IPS-18c (cell line): ENCODE measurements at regions not wholly inside any gene's neighbourhood (a gene's known extent, or its start where the extent isn't known, plus 50 kb on each side); places are given as distances from the start of the nearest gene placed in this dataset.
"Not testable (repeated sequence)": the region's sequence is repeated elsewhere in the genome, so short reads cannot be mapped to it uniquely, and the experiment has no call there.

Experiments
- H3K4me3 ChIP-seq: 2 replicates; pipeline ENCODE4 v1.7.0; 2013; ENCODE audit warnings: low read depth, mild to moderate bottlenecking, low read length, moderate library complexity; ENCODE audit not compliant: insufficient read depth
- H3K9me3 ChIP-seq: one replicate; pipeline ENCODE4 v1.6.1; 2013; ENCODE audit warnings: mild to moderate bottlenecking, low read length, moderate library complexity; ENCODE audit not compliant: control insufficient read depth, insufficient read depth

DNA sequence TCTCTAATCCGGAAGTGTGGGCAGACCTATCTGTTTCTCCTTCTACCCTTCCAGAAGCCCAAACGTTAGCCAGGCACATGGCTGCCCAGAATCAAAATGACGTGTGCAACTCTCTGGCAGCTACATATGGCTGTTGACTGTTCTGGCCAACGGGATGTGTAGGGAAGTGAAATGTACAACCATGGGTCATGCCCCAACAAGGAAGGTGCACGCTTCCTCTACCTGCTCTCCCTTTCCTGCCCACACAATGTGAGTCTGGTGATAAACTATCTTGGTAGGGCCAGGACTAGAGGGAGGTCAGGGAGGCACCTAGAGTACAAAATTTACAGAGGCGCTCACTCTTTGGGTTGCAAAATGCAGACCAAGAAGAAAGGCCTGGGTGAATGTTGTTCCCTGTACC lies 495.9 kb upstream of the PROK2 start:
- Histone ChIP-seq H3K4me3 (no peak overlapping the region), H3K9me3 (no peaks in the 10 kb centered on the region)

DNA sequence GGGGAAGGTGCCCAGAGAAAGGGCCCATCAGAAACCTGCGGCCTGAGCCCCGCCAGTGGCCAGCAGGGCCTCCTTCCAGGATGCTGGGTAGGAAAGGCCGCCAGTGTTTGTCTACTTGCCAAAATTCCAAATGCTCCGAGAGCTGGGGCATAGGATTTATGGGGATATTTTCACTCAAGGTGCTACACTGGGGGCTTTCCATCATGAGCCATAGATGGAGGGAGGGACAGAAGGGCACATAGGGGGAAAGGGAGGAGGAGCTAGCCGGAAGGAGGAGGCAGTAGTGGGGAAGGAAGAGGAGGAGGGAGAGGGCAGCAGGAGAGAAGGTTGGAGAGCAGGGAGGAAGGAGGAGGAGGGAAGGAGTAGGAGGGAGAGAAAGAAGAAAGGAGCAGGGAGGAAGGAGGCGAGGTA lies 494.7 kb upstream of the PROK2 start:
- H3K9me3 ChIP-seq: no peaks in the 10 kb centered on the region
- H3K4me3 ChIP-seq: no peak overlapping the region

DNA sequence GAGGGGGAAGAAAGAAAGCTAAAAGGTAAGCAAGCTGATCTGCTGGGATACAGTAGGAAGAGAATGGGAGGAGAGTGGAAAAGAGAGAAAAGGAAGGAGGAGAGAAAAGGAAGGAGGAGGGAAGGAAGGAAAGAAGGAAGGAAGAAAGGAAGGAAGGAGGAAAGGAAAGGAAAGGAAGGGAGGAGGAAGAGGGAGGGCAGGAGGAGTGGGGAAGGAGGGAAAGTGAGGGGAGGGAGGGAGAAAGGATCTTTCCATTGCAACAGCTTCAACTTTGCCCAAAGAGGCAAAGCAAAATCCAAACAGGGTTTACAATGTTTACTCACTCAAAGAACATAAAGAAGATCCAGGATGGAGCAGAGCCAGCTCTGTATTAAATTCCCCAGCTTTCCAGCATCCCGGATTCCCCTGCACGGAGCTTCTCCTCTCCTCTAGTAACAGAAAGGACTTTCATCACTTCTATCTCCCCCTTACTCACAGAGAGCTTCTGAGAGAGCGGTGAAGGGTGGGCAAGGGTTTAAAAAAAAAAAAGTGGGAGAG lies 494.2 kb upstream of the PROK2 start:
- Histone ChIP-seq H3K4me3 (no peak overlapping the region), H3K9me3 (no peaks in the 10 kb centered on the region)

DNA sequence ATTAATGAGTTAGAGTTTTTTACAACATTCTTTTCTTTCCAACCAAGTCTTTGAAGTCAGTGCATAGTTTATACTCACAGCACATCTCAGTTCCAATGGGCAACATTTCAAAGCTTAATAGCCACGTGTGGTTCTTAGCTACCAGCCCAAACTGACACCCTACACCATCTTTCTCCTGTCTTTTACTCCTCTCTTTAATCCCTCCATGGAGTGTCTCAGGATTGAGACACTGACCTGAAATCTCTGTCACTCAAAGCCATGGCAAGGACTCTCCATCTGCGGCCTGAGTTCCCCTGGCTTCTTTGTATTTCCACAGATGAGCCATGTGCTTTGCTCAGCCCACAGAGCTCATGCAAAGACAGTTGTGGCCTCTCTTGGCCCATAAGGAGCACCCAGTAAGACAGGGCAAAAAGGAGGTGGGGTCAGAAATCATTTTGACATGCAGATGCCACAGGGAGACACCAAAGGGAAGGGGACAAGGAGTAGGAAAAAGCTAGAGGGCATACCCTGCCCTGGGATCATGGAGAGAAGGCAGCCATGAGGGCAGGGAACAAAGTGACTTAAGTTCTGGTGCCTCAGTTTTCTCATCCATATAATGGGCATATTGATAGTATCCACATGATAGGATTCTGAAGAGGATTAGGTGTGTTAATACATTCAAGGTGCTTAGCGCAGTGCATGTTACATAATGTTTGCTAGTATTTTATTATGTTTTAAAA lies 493.6 kb upstream of the PROK2 start:
- Histone ChIP-seq H3K9me3 (no peaks in the 10 kb centered on the region), H3K4me3 (no peak overlapping the region)

GRCh38 chr3:72277710-72278109 lies 492.8 kb upstream of the PROK2 start:
- Histone ChIP-seq H3K9me3 (no peaks in the 10 kb centered on the region), H3K4me3 (no peak overlapping the region)

- no peaks in the 10 kb centered on the region for H3K9me3 ChIP-seq
- H3K4me3 ChIP-seq: no peak overlapping the region
Observed at GRCh38 chr3:72276806-72277205, 491.9 kb upstream of the PROK2 start.

DNA sequence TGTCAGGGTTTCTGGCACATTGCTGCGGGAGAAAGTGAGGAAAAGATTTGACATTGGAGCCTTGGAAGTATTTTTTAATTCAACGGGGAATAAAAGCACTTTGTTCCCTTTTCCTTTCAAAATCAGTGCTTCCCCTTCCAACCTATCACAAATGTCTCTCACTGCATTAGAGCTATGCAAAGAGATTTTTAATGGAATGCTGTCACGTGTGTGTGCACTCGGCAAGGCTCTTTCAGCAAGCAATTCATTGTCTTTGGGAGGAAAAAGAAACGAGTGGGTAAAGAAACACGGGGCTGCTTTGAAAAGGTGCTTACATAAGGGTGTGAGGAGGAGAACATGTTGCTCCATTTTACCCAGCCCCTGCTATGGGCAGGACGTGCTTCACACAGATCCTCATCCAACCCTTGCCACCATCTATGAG lies 490.4 kb upstream of the PROK2 start:
- no peaks in the 10 kb centered on the region for H3K9me3 ChIP-seq
- no peak overlapping the region for H3K4me3 ChIP-seq

DNA sequence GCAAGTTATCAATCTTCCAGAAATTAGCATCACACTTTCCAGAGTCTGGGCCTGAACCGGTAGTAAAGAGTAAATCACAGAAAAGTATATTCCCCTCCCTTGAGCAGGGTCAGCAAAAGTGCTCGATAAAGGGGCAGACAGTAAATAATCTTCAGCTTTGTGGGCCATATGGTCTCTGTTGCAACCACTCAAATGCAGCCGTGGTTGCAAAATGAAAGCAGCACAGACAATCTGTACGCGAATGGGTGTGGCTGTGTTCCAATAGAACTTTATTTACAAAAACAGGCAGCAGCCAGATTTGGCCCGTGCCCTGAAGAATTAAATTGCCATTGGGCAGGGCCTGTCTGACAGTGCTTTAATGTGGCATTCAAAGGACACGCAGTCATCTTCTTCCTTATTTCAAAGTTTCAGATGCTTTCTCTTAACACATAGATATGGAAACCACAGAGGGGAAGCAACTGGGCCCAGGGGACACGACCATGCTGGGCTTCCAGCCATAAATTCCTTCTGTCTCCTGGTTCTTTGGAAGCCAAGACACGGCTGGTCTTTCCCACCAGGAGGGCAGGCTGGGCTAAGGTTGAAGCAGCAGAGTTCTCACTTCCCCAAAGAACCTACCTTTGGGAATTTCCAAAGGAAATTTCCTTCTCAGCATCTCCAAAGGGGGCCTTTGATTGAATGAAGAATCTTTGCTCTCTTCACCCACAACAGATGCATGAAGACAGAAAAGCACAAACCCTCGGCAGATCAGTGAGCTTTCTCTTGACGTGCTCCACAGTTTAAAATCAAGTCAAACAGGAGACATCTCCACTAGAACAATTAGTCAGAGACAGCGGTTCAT lies 489.8 kb upstream of the PROK2 start:
- Histone ChIP-seq H3K4me3 (no peak overlapping the region), H3K9me3 (no peaks in the 10 kb centered on the region)

- H3K4me3 ChIP-seq: no peak overlapping the region
- no peaks in the 10 kb centered on the region for H3K9me3 ChIP-seq
Observed at GRCh38 chr3:72273615-72274014, 488.7 kb upstream of the PROK2 start.

DNA sequence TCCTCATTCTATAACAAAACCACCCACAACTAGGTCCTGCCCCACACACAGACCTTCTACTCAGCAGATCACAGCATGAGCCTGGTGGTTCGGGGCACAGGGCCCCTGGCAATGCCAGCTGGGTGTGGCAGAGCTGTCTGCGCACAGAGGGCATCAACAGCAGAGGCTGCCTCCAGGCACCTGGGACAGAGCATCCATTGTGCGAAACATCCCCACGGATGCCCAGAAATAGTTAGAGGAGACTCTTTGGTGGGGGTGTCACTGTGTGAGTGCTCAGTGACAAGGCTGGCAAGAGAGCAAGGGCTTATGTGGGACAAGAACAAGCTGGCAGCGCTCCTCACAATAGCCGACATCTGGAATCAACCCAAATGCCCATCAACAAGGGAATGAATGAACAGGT lies 487.4 kb upstream of the PROK2 start:
- Histone ChIP-seq H3K9me3 (no peaks in the 10 kb centered on the region), H3K4me3 (no peak overlapping the region)

- Histone ChIP-seq H3K4me3 (no peak overlapping the region), H3K9me3 (no peaks in the 10 kb centered on the region)
Observed at GRCh38 chr3:72271923-72272322, 487.0 kb upstream of the PROK2 start.

DNA sequence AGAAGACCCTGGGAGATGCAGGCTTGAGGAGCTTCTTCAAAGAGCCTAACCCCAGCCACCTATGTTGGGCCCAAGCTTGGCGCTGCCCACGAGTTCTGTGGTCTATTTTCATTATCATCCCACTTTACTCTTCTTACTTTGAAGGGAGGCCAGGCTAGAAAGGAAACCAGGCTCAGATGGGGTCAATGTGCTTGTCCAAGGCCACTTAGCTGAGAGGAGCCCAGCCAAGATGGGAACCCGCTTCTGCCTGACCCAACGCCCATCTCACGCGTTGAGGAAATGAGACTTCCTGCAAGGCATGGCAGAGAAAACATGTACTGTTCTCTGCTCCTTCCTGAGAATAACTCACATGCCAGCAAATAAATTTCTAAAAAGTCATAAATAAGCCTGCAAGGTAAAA lies 486.3 kb upstream of the PROK2 start:
- H3K9me3 ChIP-seq: no peaks in the 10 kb centered on the region
- H3K4me3 ChIP-seq: no peak overlapping the region

- Histone ChIP-seq H3K4me3 (no peak overlapping the region), H3K9me3 (no peaks in the 10 kb centered on the region)
Observed at GRCh38 chr3:72270730-72271129, 485.8 kb upstream of the PROK2 start.

DNA sequence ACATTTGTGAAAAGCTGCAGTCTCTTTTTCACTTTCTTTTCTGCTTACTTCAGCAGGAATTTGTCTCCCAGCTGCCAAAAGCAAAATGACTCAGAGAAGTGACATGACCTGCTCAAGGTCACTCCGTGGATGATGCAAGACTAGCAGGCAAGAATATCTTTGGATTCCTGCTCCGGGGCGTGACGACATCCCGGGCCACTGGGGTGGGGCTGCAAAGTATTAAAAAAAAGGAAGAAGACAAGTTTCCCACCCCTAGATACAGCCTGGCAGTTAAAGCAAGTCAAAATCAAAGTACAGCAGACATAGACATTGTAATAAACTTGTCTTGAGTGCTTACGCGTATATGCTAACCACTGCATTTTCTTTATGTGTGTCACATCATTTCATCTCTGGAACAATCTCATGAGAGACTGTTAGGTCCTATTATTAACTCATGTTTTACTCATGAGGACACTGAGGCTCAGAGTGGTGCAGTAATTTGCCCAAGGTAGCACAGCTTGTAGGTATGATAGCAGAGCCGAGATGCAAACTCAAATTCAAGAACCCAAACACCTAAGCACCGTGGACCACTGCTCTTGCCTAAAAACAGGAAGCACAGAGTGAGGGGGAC lies 485.2 kb upstream of the PROK2 start:
- Histone ChIP-seq H3K4me3 (no peak overlapping the region), H3K9me3 (no peaks in the 10 kb centered on the region)

- H3K9me3 ChIP-seq: no peaks in the 10 kb centered on the region
- no peak overlapping the region for H3K4me3 ChIP-seq
Observed at GRCh38 chr3:72269475-72269874, 484.5 kb upstream of the PROK2 start.

DNA sequence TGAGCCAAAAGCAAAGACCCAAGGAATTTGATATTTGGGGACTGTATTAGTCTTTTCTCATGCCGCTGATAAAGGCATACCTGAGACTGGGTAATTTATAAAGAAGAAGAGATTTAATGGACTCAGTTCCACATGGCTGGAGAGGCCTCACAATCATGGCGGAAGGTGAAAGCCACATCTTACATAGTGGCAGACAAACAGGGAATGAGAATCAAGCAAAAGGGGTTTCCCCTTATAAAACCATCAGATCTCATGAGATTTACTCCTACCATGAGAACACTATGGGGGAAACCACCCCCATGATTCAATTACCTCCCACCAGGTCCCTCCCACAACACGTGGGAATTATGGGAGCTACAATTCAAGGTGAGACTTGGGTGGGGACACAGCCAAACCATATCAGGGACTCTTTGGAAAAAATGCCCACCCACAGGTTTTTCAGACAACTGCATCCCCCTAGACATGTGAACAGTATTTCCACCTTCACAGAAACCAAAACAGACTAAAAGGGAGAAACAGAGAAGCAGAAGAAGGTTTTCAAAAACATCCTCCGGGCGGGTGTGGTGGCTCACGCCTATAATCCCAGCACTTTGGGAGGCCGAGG lies 482.1 kb upstream of the PROK2 start:
- not testable (repeated sequence) for H3K4me3 ChIP-seq, H3K9me3 ChIP-seq

DNA sequence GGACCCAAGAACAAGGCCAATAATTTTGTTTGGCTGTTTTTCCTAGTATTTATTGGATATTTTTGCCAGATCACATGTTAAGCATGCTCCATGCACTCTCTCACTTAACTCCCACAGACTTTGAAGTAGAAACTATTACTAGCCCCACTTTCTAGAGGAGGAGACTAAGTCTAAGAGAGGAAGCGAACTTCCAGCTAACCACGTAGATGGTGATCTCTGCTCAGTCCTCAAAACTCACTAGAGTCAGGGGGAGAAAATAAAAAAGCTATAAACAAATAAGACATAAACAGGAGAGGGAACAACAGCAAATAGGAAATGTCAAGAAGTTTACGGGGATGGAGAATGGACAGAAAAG lies 481.0 kb upstream of the PROK2 start:
- no peak overlapping the region for H3K4me3 ChIP-seq

More for the DNA sequence above, 481.0 kb upstream of the PROK2 start:
- no peaks in the 10 kb centered on the region for H3K9me3 ChIP-seq
